Stimulated activated CD8-positive, alpha-beta memory T cell treated with anti-CD3 and anti-CD28 coated beads, Interleukin-4, amount 100 ng/mL, for 1 hour (primary cell): ENCODE measurements at regions not wholly inside any gene's neighbourhood (a gene's known extent, or its start where the extent isn't known, plus 50 kb on each side); places are given as distances from the start of the nearest gene placed in this dataset.
"Not testable (repeated sequence)": the region's sequence is repeated elsewhere in the genome, so short reads cannot be mapped to it uniquely, and the experiment has no call there.

Experiments used
- DNase-seq, 2 donors: peaks; one replicate each; pipeline ENCODE4 v3.0.0-alpha.2; 2020; ENCODE audit warnings: low read depth in 2 of 2, low spot score in 1 of 2

GRCh38 chr22:49677495-49677889 lies 150.2 kb downstream of the BRD1 start:
- no peak for DNase-seq

GRCh38 chr22:49676783-49677494 lies 150.7 kb downstream of the BRD1 start:
- no peak for DNase-seq

GRCh38 chr22:49676230-49676629 lies 151.4 kb downstream of the BRD1 start:
- DNase-seq: no peak

DNA sequence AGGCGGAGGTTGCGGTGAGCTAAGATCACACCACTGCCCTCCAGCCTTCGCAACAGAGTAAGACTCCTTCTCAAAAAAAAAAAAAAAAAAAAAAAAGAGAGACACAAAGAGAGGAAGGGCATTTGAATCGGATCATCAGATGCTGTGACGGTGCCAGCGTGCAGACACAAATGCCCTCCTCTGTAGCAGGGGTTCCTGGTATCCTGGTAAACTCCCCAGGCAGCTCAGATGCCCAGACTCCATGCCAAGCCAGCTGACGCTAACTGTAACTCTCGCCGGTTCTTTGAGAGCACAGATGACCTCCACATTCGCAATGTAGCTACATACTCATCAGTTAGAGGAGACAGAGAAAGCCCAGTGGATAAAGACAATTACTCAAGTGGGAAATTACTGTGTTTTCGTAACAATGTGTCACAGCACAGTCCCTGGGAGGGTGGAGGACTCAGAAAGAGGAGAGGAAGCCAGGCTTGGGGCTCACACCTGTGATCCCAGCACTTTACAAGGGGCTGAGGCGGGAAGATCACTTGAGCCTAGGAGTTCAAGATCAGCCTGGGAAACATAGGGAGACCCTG lies 153.1 kb downstream of the BRD1 start:
- DNase-seq: no peak

GRCh38 chr22:49673048-49673447 lies 154.6 kb downstream of the BRD1 start:
- no peak for DNase-seq

GRCh38 chr22:49672014-49672516 lies 155.6 kb downstream of the BRD1 start:
- no peak for DNase-seq

DNA sequence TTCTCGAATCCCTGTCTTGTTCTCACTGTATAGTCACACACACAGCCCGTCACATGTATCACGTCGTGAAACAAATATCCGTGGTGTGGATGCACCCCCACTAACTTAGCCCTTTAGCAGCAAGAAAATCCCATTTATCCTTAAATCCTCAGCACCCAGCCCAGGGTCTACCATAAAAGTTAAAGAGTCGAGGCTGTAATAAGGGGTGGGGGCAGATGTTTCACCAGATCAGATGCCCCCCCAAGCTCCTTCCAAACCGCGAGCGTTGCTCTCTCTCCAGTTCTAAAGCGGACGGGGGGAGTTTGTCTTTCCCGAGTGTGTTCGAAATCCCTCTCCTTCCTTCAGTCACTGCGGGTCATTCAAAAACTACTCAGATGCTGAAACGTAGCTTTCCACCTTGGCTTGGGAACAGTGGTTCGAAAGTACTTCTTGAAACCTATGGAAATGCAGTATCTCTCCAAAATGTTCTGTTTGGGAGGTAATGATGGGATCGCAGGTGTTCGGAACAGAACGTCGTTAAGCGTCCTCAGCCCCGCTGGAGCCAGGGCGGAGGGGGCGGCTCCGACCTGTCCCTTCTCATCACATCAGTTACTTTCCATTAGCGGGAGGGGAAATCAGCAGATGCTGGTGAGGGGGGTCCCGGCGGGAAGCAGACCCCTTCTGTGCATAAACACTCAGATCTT lies 156.2 kb downstream of the BRD1 start:
- no peak for DNase-seq

DNA sequence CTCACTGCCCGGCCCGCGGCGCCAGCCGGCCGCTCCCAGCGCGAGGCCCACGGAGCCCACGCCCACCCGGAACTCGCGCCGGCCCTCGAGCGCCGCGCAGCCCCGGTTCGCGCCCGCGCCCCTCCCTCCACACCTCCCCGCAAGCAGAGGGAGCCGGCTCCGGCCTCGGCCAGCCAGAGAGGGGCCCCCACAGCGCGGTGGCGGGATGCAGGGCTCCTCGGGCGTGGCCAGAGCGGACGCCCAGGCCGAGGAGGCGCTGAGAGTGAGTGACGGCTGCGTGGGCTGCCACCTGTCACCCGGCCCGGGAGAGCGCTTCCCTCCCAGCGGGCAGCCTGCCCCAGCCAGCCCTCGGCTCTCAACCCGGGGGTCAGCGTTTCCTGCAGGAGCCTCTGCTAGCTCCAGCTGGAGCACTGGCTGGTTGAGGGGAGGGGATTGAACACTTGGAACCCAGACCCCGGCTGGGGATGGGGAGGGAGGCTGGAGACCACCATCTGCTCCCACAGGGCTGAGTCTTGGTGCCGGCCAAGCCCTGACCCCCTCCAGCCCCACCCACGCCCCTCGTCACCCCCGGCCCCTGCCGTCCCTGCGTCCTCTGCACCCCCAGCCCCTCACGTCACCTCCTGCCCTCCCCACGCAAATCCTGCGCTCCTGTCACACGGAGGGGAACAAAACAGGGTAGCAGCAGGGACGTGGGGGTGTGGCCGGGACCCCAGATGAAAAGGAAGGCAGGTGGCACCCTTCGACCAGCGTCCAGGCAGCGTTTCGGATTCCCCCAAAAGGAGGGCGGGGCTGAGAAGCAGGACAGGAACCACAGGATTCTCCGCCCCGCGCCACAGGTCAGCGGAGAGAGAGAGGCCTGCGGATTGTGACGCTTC lies 157.0 kb downstream of the BRD1 start:
- DNase-seq: no peak

GRCh38 chr22:49669969-49670455 lies 157.7 kb downstream of the BRD1 start:
- not testable (repeated sequence) for DNase-seq

- DNase-seq: not testable (repeated sequence)
Observed at GRCh38 chr22:49669427-49669968, 158.2 kb downstream of the BRD1 start.

GRCh38 chr22:49668402-49668801 lies 159.3 kb downstream of the BRD1 start:
- no peak for DNase-seq

- DNase-seq: no peak
Observed at GRCh38 chr22:49667236-49667635, 160.4 kb downstream of the BRD1 start.

DNA sequence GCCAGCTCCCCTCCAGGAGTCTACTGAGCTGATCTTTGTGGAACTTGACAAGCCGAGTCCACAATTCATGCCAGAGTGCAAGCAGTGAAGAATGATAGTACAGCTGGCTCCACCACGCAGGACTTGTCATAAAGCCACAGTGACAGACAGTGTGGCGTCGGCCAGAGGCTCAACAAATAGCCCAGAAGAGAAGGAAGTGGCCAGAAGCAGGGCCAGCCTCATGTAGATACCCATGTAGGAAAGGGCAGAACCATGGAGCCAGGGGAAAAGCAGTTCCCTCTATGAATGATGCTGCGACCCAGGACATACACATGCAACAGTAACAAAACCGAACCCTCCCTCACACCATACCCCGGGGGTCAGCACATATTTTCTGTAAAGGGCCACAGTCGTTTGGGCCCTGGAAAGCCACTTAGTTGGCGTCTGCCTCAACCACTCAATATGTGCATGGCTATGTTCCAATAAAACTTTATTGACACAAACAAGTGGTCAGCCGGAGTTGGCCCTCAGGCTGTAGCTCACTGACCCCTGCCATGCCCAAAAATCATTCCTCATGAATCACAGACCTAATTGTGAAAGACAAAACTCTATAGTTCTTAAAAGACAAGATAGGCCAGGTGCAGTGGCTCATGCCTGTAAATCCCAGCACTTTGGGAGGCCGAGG lies 161.4 kb downstream of the BRD1 start:
- no peak for DNase-seq

GRCh38 chr22:49664891-49665290 lies 162.8 kb downstream of the BRD1 start:
- DNase-seq: no peak

DNA sequence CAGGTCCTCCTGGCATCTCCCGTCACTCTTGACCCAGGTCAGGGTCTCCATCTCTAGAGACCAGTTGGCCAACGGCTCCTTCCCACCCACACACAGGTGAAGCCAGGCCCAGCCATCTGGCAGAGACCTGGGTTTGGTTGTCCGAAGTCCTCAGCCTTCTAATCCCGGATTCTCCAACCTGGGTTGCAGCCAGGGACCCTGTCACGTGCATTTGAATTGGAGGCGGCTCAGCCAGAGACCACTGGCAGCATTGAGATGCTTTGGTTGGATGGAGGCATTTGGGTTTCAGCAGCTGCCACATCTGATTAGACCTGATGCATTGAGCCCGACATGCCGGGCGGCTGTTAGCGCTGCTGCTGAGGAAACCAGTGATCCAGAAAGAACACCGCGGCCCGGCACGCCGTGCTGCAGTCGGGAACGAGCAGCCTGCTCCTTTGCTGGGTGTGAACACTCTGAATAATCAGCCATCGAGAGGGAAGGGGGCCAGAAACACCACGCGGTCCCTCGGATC lies 163.2 kb downstream of the BRD1 start:
- DNase-seq: no peak

- DNase-seq: no peak
Observed at GRCh38 chr22:49663823-49664222, 163.8 kb downstream of the BRD1 start.

GRCh38 chr22:49663311-49663711 lies 164.4 kb downstream of the BRD1 start:
- no peak for DNase-seq

- DNase-seq: no peak
Observed at GRCh38 chr22:49662681-49663080, 165.0 kb downstream of the BRD1 start.

DNA sequence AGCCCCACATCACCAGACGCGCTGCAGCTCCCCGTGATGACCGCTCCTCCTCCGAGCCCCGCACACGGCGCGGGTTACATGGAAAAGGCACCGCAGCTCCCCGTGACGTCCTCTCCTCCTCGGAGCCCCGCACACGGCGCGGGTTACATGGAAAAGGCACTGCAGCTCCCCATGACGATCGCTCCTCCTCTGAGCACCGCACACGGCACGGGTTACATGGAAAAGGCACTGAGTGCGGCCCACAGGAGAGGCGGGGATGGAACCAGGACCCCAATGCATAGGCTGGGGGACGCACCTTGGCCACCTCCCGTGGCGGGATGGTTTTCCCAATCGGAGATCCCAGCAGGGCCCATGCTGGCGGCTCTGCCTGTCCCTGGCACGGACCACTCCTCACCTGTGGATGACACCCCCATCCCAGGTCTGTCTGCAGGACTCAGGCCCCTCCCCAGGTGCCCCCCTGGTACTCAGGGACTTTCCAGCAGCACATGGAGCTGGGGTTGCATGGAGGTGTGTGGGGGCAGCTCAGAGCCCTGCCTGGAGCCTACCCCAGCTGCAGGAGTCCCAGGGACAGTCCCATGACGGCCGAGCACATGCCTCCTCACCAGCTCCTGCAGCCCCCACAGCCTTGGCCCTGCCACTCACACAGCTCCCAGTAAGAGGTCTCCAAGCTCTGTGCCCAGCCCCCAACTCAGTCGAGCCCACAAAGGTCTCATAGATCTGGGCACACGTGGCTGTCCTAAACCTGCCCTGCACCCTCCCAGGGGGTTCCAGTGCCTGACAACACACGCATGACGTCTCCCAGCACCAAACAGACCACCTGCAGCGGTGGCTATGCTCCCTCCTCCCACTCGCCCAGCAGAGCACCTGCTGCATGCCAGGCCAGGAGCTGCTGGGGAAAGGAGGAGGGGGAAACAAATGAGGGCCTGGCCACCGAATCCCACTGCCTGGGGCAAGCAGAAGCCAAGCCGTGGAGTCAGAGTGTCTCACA lies 166.6 kb downstream of the BRD1 start:
- DNase-seq: no peak
